ENCODE measurements at regions not wholly inside any gene's neighbourhood (a gene's known extent, or its start where the extent isn't known, plus 50 kb on each side); places are given as distances from the start of the nearest gene placed in this dataset.

DNA sequence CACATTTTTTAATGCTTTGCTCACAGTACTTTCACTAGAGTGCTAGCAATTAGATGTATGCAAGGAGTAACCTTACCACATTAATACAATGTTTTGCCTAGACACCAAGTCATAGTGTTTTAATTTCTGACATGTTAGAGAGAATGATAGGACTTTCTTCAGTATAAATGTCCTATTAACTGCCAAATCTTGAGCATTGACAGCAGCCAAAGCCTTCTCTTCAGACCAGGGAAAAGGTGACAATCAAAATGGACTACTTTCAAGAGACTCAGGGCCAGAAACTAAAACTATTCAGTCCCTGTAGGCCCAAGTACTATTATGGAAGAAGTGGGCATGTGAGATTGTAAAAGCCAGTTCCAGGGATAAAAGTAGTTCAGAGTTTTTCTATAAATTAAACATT lies 201.4 kb upstream of the PCDH15 start:
- TF ChIP-seq CTCF (conservative IDR thresholded peaks at IDR 0.05): no peak
- no peak overlapping the region for H3K27ac ChIP-seq

GRCh38 chr10:55001422-55001821 lies 200.4 kb upstream of the PCDH15 start:
- H3K27ac ChIP-seq: no peak overlapping the region
- TF ChIP-seq CTCF (conservative IDR thresholded peaks at IDR 0.05): no peak

DNA sequence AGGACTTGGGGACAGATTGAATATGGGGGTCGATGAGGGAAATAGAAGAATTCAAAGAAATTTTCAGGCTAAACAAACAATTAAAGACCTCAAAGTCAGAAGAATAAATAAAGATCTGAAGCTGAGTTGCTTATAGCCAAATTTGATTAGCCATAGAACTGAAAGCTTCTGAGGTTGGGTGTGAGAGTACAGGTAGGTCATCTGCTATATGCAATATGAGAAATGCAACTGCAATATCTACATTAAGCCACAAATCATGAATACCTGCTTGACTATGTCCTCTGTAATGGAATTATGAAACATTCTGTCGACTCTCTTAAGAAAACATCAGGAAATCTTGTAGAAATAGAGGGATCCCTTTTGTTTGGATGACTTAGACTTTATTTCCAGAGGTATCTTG lies 192.1 kb upstream of the PCDH15 start:
- no peak overlapping the region for H3K27ac ChIP-seq
- no peak for TF ChIP-seq CTCF (conservative IDR thresholded peaks at IDR 0.05)

DNA sequence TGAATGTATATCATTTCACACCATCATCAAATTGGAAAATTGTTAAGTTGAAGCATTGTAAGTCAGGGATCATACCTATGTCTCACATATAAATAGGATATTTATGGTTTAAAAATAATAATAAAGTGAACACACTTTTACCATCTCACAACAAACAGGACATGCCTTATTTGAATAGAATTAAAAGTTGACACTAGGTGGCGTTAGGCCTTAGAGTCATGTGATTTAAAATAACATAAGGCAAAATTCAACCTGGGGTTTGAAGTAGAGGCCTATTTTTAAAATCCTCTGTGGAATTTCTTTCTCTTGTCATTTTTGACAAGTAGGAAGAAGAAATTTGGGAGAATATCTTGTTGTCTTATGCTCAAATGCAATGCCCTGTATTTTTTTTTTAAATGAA lies 184.7 kb upstream of the PCDH15 start:
- TF ChIP-seq CTCF (conservative IDR thresholded peaks at IDR 0.05): peak; percentile 76
- no peak overlapping the region for H3K27ac ChIP-seq

GRCh38 chr10:54983255-54983654 lies 182.2 kb upstream of the PCDH15 start:
- TF ChIP-seq CTCF (conservative IDR thresholded peaks at IDR 0.05): no peak
- no peak overlapping the region for H3K27ac ChIP-seq

DNA sequence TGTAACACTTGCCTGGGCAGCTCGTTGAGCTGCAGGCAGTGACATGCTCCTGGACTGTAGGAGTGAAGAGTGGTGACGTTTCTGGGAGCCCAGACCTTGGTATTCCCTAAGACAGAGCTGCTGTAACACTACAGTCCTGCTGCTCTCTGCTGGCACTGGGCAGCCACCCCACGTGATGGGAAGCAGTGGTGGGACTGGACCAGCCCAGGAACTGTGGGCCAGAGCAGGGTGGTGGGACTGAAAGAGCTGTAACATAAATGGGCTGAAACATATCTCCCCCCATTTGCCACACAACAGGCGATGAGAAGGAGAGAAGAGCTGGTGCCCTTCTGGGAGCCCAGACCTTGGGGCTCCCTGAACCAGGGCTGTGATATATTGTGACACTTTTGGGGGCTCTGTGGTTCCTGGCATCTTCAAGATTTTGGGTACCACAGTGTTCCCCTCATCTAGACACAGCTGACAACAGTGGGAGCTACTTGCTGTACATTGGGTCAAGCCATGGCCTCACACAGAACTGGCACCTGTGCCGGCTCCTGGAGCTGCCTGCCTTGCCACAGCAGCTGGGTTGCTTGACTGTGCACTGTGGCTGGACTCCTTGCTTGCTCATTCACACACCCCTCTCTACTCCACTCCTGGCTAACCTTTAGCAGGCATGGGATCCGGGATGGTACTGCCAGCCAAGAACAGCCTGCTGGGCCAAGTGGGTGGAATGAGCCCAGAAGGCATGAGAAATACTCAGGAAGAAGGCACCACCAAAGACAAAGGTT lies 161.3 kb upstream of the PCDH15 start:
- no peak for TF ChIP-seq CTCF (conservative IDR thresholded peaks at IDR 0.05)
- H3K27ac ChIP-seq: no peak overlapping the region

DNA sequence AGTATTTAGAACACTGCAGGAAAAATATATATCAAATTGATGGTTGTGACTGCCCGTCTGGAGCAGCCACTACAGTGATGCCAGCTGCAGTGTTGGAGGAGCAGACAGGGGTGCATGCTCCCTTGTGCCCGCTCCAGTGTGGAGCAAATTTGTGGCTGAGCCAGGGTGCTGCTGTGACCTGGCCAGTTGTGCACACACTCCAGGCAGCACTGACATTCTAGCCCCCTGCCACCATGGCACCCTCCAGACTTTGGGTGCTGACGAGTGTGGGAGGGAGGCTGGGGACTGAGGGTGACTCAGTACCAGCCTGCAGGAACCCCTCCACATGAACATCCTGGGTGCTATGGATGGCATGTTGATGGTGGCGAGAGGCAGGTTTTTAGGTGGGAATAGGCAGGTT lies 160.0 kb upstream of the PCDH15 start:
- no peak for TF ChIP-seq CTCF (conservative IDR thresholded peaks at IDR 0.05)
- no peak overlapping the region for H3K27ac ChIP-seq

All from VCaP (cell line).